ENCODE measurements at regions not wholly inside any gene's neighbourhood (a gene's known extent, or its start where the extent isn't known, plus 50 kb on each side); places are given as distances from the start of the nearest gene placed in this dataset.

DNA sequence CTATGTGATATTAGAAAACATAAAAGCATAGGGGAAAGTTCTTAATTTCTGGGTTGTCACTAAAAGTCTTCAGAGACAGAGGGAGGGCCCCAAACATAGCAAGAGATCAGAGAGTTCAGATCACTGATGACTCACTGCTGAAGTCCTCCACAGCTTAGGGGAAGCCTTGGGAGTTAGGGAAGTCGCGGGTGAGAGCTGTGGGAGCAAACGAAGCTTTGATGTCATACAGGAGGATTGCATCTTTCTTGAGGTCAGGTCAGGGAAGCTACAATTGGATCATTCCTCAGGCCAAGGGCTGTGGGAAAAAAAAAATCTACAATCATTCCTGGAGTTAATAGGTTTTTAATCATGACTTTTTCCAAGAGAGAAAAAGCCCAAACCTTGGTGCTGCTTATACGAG is 96.2 kb downstream of the COPS8 start:
- ATAC-seq (no peak), DNase-seq (no peak)
- Mint-ChIP-seq H3K27me3 (ENCODE audit: low read depth) (peaks cover 21% of the 10 kb centered on the region), H3K4me1 (ENCODE audit: low read depth) (no peaks in the 10 kb centered on the region), H3K9me3 (no peaks in the 10 kb centered on the region), H3K36me3 (ENCODE audit: insufficient read depth) (no peaks in the 10 kb centered on the region), H3K4me3 (no peak overlapping the region)

DNA sequence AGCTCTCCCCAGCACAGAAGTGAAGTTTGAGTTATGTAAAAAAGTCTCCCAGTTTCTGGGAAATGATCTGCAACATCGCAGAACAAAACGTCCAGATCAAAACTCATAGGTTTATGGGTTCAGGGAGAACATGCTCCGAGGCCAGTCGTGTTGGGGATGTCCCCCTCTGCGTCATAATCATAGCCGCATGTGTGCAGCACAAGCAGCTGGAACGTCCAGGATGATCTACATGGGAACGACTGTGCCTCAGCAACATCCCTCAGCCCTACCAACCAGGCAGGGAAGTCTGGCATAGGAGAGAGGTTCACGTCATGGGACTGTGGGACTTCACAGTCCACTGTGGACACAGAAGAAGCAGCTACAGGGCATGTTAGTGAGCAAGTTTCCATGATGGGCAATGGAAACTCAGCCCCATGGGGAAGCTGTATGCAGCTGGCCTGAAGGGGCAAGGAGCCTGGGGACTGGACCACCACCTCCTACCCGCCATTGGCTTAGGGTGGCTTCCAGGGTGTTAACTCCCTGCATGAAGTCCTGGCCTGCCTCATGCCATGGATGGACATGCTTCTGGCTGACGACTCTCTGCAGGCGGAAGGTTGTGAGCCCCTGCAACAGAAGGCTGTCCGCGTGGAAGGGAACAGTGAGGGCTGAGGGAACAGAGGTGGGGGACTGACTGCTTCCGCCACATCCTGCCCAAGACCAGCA is 96.9 kb downstream of the COPS8 start:
- H3K4me1 Mint-ChIP-seq (ENCODE audit: low read depth), result no peaks in the 10 kb centered on the region
- DNase-seq (no peak), ATAC-seq (no peak)
- H3K4me3 Mint-ChIP-seq, result no peak overlapping the region
- H3K27me3 Mint-ChIP-seq (ENCODE audit: low read depth), result peaks cover 20% of the 10 kb centered on the region
- no peaks in the 10 kb centered on the region for H3K36me3 Mint-ChIP-seq (ENCODE audit: insufficient read depth)
- H3K9me3 Mint-ChIP-seq, result no peaks in the 10 kb centered on the region

DNA sequence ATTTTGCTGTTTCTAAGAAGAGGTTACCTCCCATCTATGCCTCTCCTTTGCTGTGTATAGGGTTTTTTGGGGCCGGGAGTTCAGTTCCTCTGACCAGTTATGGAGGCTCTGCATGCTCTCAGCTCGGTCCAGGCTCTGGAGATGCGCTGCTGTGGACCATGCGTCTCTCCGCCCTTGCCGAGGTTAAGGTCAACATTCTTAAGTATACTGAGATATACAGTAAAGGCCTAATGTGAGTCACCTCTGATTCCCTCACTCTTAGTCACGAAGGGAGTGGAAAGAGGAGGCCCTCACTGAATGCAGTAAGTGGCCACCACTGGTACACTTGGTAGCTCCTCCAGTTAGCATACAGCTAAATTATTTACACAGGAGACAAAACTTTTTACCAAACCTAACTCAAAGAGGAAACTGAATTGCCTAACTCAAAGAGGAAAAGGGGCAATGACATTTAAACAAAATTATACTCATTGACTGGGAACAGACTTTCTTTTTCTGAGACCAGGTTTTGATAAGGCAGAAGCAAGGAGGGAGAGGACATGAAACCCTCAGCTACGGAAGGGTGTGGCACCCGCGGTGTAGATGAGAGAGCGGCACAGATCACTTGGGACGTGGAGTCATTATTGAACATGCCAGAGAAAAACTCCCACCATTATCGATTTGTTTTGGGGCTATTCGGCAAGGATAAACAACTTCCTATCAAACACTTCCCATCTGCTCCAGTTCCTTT is 98.7 kb downstream of the COPS8 start:
- Mint-ChIP-seq H3K4me3 (no peak overlapping the region), H3K27me3 (ENCODE audit: low read depth) (peaks cover 15% of the 10 kb centered on the region), H3K36me3 (ENCODE audit: insufficient read depth) (no peaks in the 10 kb centered on the region), H3K4me1 (ENCODE audit: low read depth) (no peaks in the 10 kb centered on the region), H3K9me3 (peaks cover 2% of the 10 kb centered on the region)
- DNase-seq, result no peak
- no peak for ATAC-seq

- peaks cover 15% of the 10 kb centered on the region for H3K27me3 Mint-ChIP-seq (ENCODE audit: low read depth)
- peaks cover 5% of the 10 kb centered on the region for H3K9me3 Mint-ChIP-seq
- ATAC-seq, result no peak
- H3K4me1 Mint-ChIP-seq (ENCODE audit: low read depth), result no peaks in the 10 kb centered on the region
- DNase-seq, result no peak
- H3K36me3 Mint-ChIP-seq (ENCODE audit: insufficient read depth), result no peaks in the 10 kb centered on the region
- H3K4me3 Mint-ChIP-seq, result no peak overlapping the region
Measured at GRCh38 chr2:237184919-237185552, 99.3 kb downstream of the COPS8 start.

DNA sequence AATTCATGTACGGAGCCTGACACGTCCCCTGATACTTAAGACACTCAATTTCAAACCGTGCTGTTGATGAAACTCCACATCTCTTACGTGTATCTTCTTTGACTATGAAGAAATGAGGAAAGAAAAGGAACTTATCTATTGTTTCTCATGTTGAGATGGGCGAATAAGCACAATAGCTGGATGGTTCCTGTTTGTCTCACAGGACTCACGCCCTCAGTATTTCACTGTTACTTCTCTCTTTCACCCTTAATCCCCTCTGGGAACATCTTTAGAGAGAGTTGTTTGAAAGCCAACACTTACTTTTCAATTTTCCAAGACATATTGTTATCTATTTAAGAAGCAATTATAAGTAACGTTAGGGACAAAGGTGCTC is 99.8 kb downstream of the COPS8 start:
- Mint-ChIP-seq H3K9me3 (peaks cover 5% of the 10 kb centered on the region), H3K4me1 (ENCODE audit: low read depth) (no peaks in the 10 kb centered on the region), H3K4me3 (no peak overlapping the region), H3K36me3 (ENCODE audit: insufficient read depth) (no peaks in the 10 kb centered on the region), H3K27me3 (ENCODE audit: low read depth) (peaks cover 15% of the 10 kb centered on the region)
- DNase-seq (no peak), ATAC-seq (no peak)

DNA sequence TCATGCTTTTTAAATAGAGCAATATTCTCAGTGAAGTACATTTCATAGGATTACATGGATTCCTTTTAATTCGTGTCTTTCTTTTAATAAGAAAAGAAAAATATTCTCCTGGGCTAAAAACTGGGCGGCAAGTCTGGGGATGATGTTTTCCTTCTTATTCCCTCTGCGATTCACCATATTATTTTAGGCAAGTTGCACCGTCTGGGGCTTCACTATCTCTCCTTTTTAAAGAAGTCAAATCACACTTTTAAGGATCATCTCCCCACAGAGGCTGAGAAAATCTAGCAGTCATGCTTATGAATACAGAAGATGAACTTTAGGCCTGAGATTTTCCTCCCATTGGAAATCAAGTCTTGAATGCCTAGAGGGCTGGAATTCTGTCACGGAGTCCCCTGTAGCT is 104.1 kb downstream of the COPS8 start:
- ATAC-seq, result no peak
- H3K36me3 Mint-ChIP-seq (ENCODE audit: insufficient read depth), result no peaks in the 10 kb centered on the region
- no peak for DNase-seq

GRCh38 chr2:237190966-237191713 is 105.5 kb downstream of the COPS8 start:
- Mint-ChIP-seq H3K9me3 (peaks cover 5% of the 10 kb centered on the region), H3K4me1 (ENCODE audit: low read depth) (no peaks in the 10 kb centered on the region), H3K36me3 (ENCODE audit: insufficient read depth) (no peaks in the 10 kb centered on the region), H3K27me3 (ENCODE audit: low read depth) (peaks cover 3% of the 10 kb centered on the region), H3K4me3 (no peak overlapping the region)
- ATAC-seq (no peak), DNase-seq (no peak)

More for the DNA sequence above, 104.1 kb downstream of the COPS8 start:
- Mint-ChIP-seq H3K4me1 (ENCODE audit: low read depth) (no peaks in the 10 kb centered on the region), H3K4me3 (no peak overlapping the region), H3K27me3 (ENCODE audit: low read depth) (peaks cover 6% of the 10 kb centered on the region), H3K9me3 (peaks cover 5% of the 10 kb centered on the region)

DNA sequence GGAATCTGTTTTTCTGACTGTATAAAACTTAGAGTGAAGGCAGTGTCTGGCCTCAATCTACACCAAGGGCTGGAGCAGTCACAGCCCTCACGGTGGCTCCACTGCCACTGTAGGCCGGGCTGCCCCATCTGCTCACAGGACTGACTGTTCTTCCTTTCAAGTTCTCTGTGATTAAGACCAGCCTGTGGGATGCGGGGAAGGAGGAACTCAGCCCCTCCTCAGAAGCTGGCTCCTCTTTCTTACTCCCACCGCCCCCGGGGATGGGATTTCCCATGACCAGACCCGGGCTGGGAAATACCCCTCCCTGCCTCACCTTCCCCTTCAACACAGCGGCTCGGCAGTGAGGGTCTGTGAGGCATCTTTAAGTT is 106.0 kb downstream of the COPS8 start:
- H3K27me3 Mint-ChIP-seq (ENCODE audit: low read depth), result peaks cover 3% of the 10 kb centered on the region
- DNase-seq (no peak), ATAC-seq (no peak)
- no peak overlapping the region for H3K4me3 Mint-ChIP-seq
- H3K36me3 Mint-ChIP-seq (ENCODE audit: insufficient read depth), result no peaks in the 10 kb centered on the region
- peaks cover 5% of the 10 kb centered on the region for H3K9me3 Mint-ChIP-seq
- H3K4me1 Mint-ChIP-seq (ENCODE audit: low read depth), result no peaks in the 10 kb centered on the region

DNA sequence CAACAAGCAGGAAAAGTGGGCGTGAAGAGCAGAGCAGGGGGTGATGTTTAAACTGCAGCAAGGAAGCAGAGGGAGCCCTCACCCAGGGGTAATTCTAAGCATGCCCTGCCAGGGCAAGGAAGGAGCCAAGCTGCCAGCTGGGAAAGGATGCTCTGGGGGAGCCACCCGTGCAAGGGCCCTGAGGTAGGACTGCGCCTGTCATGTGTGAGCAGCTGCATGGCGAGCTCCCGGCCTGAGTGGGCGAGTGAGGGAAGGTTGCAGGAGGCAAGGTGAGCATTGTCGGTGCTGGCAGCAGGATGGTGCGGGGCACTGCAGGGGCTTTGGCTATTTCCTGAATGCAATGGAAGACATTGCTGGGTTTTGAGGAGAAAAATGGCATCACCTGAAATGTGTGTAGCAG is 107.2 kb downstream of the COPS8 start:
- Mint-ChIP-seq H3K36me3 (ENCODE audit: insufficient read depth) (no peaks in the 10 kb centered on the region), H3K4me3 (no peak overlapping the region), H3K4me1 (ENCODE audit: low read depth) (no peaks in the 10 kb centered on the region), H3K27me3 (ENCODE audit: low read depth) (peaks cover 3% of the 10 kb centered on the region), H3K9me3 (peaks cover 5% of the 10 kb centered on the region)
- no peak for DNase-seq
- no peak for ATAC-seq

DNA sequence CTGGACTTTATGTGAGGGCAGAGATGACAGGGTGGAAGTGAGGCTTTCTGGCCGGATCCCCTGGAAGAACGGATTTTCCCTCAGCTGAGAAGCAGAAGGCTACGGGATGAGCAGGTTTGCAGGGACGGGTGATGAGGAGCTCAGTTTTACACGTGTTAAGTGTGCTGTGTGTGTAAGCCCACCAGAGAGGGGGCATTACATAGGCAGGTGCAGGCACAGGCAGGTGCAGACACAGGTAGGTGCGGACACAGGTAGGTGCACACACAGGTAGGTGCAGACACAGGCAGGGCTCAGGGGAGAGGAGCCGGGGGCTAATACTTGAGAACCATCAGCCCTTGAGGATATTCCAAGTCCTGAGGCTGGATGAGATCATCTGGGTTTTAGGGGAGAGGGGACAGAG is 107.7 kb downstream of the COPS8 start:
- DNase-seq, result no peak
- Mint-ChIP-seq H3K4me3 (no peak overlapping the region), H3K27me3 (ENCODE audit: low read depth) (peaks cover 3% of the 10 kb centered on the region), H3K36me3 (ENCODE audit: insufficient read depth) (no peaks in the 10 kb centered on the region), H3K9me3 (peaks cover 5% of the 10 kb centered on the region), H3K4me1 (ENCODE audit: low read depth) (no peaks in the 10 kb centered on the region)
- ATAC-seq, result no peak

DNA sequence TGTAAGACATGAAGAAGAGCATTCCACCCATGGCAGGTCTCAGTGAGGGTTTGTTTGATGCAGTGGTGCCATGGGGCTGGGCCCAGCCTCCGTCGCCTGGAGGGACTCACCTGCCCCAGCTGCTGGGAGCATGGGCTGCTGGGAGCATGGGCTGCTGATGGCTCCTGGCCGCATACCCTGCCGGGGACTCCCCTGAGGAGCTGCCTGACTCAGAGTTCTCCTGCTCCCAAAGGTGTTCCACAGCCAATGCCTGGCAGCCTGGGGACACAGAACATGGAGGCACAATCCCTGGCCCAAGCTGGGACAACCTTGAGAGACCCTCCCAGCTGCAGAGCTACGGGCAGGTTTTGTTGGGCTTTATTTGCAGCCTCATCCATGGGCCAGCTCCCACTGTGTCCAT is 108.4 kb downstream of the COPS8 start:
- Mint-ChIP-seq H3K27me3 (ENCODE audit: low read depth) (peaks cover 3% of the 10 kb centered on the region), H3K9me3 (peaks cover 5% of the 10 kb centered on the region), H3K4me3 (no peak overlapping the region), H3K4me1 (ENCODE audit: low read depth) (no peaks in the 10 kb centered on the region), H3K36me3 (ENCODE audit: insufficient read depth) (no peaks in the 10 kb centered on the region)
- DNase-seq (no peak), ATAC-seq (no peak)

GRCh38 chr2:237194906-237195305 is 109.2 kb downstream of the COPS8 start:
- peaks cover 3% of the 10 kb centered on the region for H3K27me3 Mint-ChIP-seq (ENCODE audit: low read depth)

GRCh38 chr2:237195396-237196120 is 109.9 kb downstream of the COPS8 start:
- ATAC-seq (no peak), DNase-seq (no peak)
- Mint-ChIP-seq H3K4me1 (ENCODE audit: low read depth) (no peaks in the 10 kb centered on the region), H3K27me3 (ENCODE audit: low read depth) (peaks cover 8% of the 10 kb centered on the region), H3K9me3 (no peaks in the 10 kb centered on the region), H3K36me3 (ENCODE audit: insufficient read depth) (no peaks in the 10 kb centered on the region), H3K4me3 (no peak overlapping the region)

More at GRCh38 chr2:237194906-237195305, 109.2 kb downstream of the COPS8 start:
- Mint-ChIP-seq H3K4me3 (no peak overlapping the region), H3K9me3 (no peaks in the 10 kb centered on the region), H3K36me3 (ENCODE audit: insufficient read depth) (no peaks in the 10 kb centered on the region), H3K4me1 (ENCODE audit: low read depth) (no peaks in the 10 kb centered on the region)
- DNase-seq (no peak), ATAC-seq (no peak)

- Mint-ChIP-seq H3K9me3 (no peaks in the 10 kb centered on the region), H3K27me3 (ENCODE audit: low read depth) (peaks cover 6% of the 10 kb centered on the region), H3K36me3 (ENCODE audit: insufficient read depth) (no peaks in the 10 kb centered on the region), H3K4me3 (no peak overlapping the region), H3K4me1 (ENCODE audit: low read depth) (no peaks in the 10 kb centered on the region)
- ATAC-seq, result no peak
- no peak for DNase-seq
Measured at GRCh38 chr2:237196409-237196808, 110.7 kb downstream of the COPS8 start.
